HepG2 (cell line): ENCODE measurements at regions not wholly inside any gene's neighbourhood (a gene's known extent, or its start where the extent isn't known, plus 50 kb on each side); places are given as distances from the start of the nearest gene placed in this dataset.
"Not testable (repeated sequence)": the region's sequence is repeated elsewhere in the genome, so short reads cannot be mapped to it uniquely, and the experiment has no call there.

Source experiments
- ATAC-seq: fragments of 200-7000 bp; cut with Tn5 transposase; 3 replicates; pipeline ENCODE4 v1.9.1; 2020; ENCODE audit warnings: mild to moderate bottlenecking, moderate library complexity
- BruUV-seq: library from RNA; stranded (reverse); fragments of 400-500 nt; replicated peaks from 2 replicates; lab custom pipeline; 2021; lab: Mats Ljungman, UMichigan
- CTCF ChIA-PET: fragments of 300-600 bp; formaldehyde crosslinking; extraction: SDS; loops from one replicate; lab custom pipeline; 2021; ENCODE audit warnings: low total read pairs, inconsistent platforms, low intra/inter-chr PET ratio; lab: Yijun Ruan, JAX
- POLR2A ChIA-PET: fragments of 350-600 bp; sonication (Branson Sonifier 250); formaldehyde crosslinking; loops from one replicate; lab custom pipeline; 2020; ENCODE audit warnings: antibody characterized with exemption, inconsistent platforms; lab: Yijun Ruan, JAX
- DNase-seq: peaks from one replicate; pipeline ENCODE4 v3.0.0-alpha.2; 2015; ENCODE audit warnings: low spot score
- FAIRE-seq: peaks from 3 replicates; lab custom pipeline; 2011; peaks lifted over from hg19 to GRCh38; lab: Jason Lieb, UNC
- H2AFZ ChIP-seq: one replicate; pipeline ENCODE4 v1.6.1; 2011; ENCODE audit warnings: low read length, inconsistent platforms
- H3K27ac ChIP-seq: fragments of 300-600 bp; 3 replicates; pipeline ENCODE4 v1.8.0; 2011; ENCODE audit warnings: mixed run types, mild to moderate bottlenecking, mixed read lengths, low read length, inconsistent platforms; ENCODE audit not compliant: insufficient read depth; ENCODE audit errors: extremely low read length
- H3K27me3 ChIP-seq, 2 experiments: fragments of 200-600 bp in 1 of 2; 2 replicates in 1 of 2; 3 replicates in 1 of 2; pipeline versions ENCODE4 v1.6.0 to v1.8.0; 2011; ENCODE audit warnings: low read length in 2 of 2, mild to moderate bottlenecking in 2 of 2, moderate library complexity in 2 of 2, inconsistent platforms in 1 of 2; ENCODE audit not compliant: insufficient read depth in 2 of 2, control insufficient read depth in 1 of 2
- H3K36me3 ChIP-seq, 2 experiments: fragments of 200-600 bp in 1 of 2; replicated peaks in 1 of 2; 2 replicates in 1 of 2; 3 replicates in 1 of 2; pipeline versions ENCODE4 v1.5.1 to v1.8.0; 2011; ENCODE audit warnings: low read length in 2 of 2, inconsistent platforms in 1 of 2; ENCODE audit not compliant: insufficient read depth in 2 of 2, control insufficient read depth in 1 of 2
- H3K4me1 ChIP-seq: 2 replicates; pipeline ENCODE4 v1.5.1; 2012; ENCODE audit warnings: low read length, inconsistent platforms; ENCODE audit not compliant: insufficient read depth
- H3K4me2 ChIP-seq: 2 replicates; pipeline ENCODE4 v1.6.0; 2011; ENCODE audit warnings: low read depth, low read length, inconsistent platforms
- H3K4me3 ChIP-seq, 3 experiments: fragments of 200-600 bp in 1 of 3; sonication (generic), shearing (Covaris generic) in 1 of 3; replicated peaks in 1 of 3; 2 replicates each; pipeline ENCODE4 v1.5.1; 2011 to 2016; ENCODE audit warnings: low read length in 3 of 3, inconsistent platforms in 2 of 3, low read depth in 2 of 3, mild to moderate bottlenecking in 2 of 3, control low read depth in 1 of 3, mixed read lengths in 1 of 3; ENCODE audit not compliant: insufficient read depth in 1 of 3
- H3K79me2 ChIP-seq: one replicate; pipeline ENCODE4 v1.6.1; 2011; ENCODE audit warnings: low read length, inconsistent platforms; ENCODE audit not compliant: insufficient read depth
- H3K9ac ChIP-seq: 2 replicates; pipeline ENCODE4 v1.6.0; 2011; ENCODE audit warnings: mild to moderate bottlenecking, low read depth, low read length, inconsistent platforms; ENCODE audit not compliant: insufficient read depth
- H3K9me3 ChIP-seq: 2 replicates; pipeline ENCODE4 v1.5.1; 2012; ENCODE audit warnings: mild to moderate bottlenecking, low read length
- H4K20me1 ChIP-seq: 2 replicates; pipeline ENCODE4 v1.6.0; 2011; ENCODE audit warnings: inconsistent platforms, mild to moderate bottlenecking, low read length, moderate library complexity; ENCODE audit not compliant: insufficient read depth
- WGBS: methylation state at CpG from one replicate; pipeline ENCODE4 v1.1.6; 2017; ENCODE audit warnings: low lambda C conversion rate; 5-methylcytosine and 5-hydroxymethylcytosine counted together
- in situ Hi-C: cut with HindIII; loops from 2 replicates; pipeline ENCODE4 v1.10.0; 2017; ENCODE audit warnings: low pct_unique_long_range_greater_than_20kb; ENCODE audit not compliant: extremely low pct_ligation_motif_present
- intact Hi-C: fragments of 100-400 bp; cut with micrococcal nuclease; formaldehyde crosslinking; loops from one replicate; pipeline ENCODE4 v1.10.0; 2022; ENCODE audit not compliant: unreplicated experiment
- TF ChIP-seq, protein P1 (sequence below): sonication (generic); formaldehyde crosslinking; IDR thresholded peaks from 2 replicates; pipeline ENCODE4 v1.5.0; 2020; ENCODE audit warnings: mild to moderate bottlenecking, missing genetic modification reagents

- TF ChIP-seq, protein P1, sequence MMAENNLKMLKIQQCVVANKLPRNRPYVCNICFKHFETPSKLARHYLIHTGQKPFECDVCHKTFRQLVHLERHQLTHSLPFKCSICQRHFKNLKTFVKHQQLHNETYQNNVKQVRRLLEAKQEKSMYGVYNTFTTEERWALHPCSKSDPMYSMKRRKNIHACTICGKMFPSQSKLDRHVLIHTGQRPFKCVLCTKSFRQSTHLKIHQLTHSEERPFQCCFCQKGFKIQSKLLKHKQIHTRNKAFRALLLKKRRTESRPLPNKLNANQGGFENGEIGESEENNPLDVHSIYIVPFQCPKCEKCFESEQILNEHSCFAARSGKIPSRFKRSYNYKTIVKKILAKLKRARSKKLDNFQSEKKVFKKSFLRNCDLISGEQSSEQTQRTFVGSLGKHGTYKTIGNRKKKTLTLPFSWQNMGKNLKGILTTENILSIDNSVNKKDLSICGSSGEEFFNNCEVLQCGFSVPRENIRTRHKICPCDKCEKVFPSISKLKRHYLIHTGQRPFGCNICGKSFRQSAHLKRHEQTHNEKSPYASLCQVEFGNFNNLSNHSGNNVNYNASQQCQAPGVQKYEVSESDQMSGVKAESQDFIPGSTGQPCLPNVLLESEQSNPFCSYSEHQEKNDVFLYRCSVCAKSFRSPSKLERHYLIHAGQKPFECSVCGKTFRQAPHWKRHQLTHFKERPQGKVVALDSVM (CRISPR knock-in tag): no peak
Measured at GRCh38 chr3:16076564-16076963, 97.9 kb upstream of the GALNT15 start (continued).

GRCh38 chr3:16077146-16077545, 97.3 kb upstream of the GALNT15 start:
- CTCF ChIA-PET, ATAC-seq, DNase-seq, H3K27ac ChIP-seq, FAIRE-seq, H3K27me3 ChIP-seq, H3K4me1 ChIP-seq, H3K79me2 ChIP-seq, H2AFZ ChIP-seq, H3K9ac ChIP-seq, H3K4me2 ChIP-seq, intact Hi-C loops, in situ Hi-C loops, POLR2A ChIA-PET, H4K20me1 ChIP-seq, H3K36me3 ChIP-seq, BruUV-seq, H3K4me3 ChIP-seq: not testable (repeated sequence)
- H3K9me3 ChIP-seq: peaks cover 28% of the 10 kb centered on the region
- 50% methylated on average over 3 of the region's 5 CpGs for WGBS

DNA sequence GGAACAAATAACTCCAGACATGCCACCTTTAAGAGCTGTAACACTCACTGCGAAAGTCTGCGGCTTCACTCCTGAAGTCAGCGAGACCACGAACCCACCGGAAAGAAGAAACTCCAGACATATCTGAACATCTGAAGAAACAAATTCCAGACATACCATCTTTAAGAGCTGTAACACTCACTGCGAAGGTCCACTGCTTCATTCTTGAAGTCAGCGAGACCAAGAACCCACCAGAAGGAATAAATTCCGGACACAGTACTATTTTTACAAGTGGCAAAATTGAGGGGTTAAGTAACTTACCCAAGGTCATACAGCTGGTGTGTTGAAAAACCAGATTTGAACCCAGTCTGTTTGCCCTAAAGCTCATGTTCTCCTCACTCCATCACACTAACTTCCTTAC, 96.8 kb upstream of the GALNT15 start:
- H3K27ac ChIP-seq, H3K4me3 ChIP-seq, DNase-seq, BruUV-seq, H3K9ac ChIP-seq, POLR2A ChIA-PET, H4K20me1 ChIP-seq, H3K79me2 ChIP-seq, CTCF ChIA-PET, in situ Hi-C loops, FAIRE-seq, ATAC-seq, H3K36me3 ChIP-seq, H3K27me3 ChIP-seq, H3K4me2 ChIP-seq, H2AFZ ChIP-seq, H3K4me1 ChIP-seq, intact Hi-C loops: not testable (repeated sequence)
- H3K9me3 ChIP-seq: peaks cover 33% of the 10 kb centered on the region
- 65% methylated on average over 7 of the region's 8 CpGs for WGBS
